GM19023 (cell line): ENCODE measurements at regions not wholly inside any gene's neighbourhood (a gene's known extent, or its start where the extent isn't known, plus 50 kb on each side); places are given as distances from the start of the nearest gene placed in this dataset.
A peak's percentile ranks its signal among the peaks of the same experiment; 100 is the strongest.
"Not testable (repeated sequence)": the region's sequence is repeated elsewhere in the genome, so short reads cannot be mapped to it uniquely, and the experiment has no call there.

ENCODE experiments used
- ATAC-seq: cut with Tn5 transposase; IDR thresholded peaks from one replicate; pipeline ENCODE4 v1.9.1; 2021; ENCODE audit warnings: mild to moderate bottlenecking, moderate library complexity; ENCODE audit not compliant: unreplicated experiment

GRCh38 chr5:97476852-97477534, 293.9 kb upstream of the RIOK2 start:
- no peak for ATAC-seq

DNA sequence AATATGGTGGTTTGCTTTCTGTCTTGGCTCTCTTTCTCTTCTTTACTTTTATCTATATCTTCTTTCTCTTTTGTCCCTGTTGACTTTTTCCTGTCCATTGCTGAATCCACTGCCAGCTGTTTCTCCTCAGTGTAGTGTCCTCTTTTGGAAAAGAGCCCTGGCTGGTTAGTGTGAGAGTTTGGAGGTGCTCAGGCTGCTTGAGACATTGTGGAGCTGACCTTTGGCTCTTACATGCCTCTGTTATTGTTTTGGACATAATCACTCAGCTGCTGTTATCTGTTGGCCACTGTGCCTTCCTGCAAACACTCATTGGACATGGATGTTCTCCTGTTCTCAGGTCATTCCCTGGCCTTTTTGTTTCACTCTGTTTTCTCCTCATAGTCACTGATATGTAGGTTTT, 295.4 kb upstream of the RIOK2 start:
- ATAC-seq = no peak

GRCh38 chr5:97480313-97480712, 297.3 kb upstream of the RIOK2 start:
- no peak for ATAC-seq

- ATAC-seq = no peak
These were observed 305.1 kb upstream of the RIOK2 start for GRCh38 chr5:97488126-97488668.

DNA sequence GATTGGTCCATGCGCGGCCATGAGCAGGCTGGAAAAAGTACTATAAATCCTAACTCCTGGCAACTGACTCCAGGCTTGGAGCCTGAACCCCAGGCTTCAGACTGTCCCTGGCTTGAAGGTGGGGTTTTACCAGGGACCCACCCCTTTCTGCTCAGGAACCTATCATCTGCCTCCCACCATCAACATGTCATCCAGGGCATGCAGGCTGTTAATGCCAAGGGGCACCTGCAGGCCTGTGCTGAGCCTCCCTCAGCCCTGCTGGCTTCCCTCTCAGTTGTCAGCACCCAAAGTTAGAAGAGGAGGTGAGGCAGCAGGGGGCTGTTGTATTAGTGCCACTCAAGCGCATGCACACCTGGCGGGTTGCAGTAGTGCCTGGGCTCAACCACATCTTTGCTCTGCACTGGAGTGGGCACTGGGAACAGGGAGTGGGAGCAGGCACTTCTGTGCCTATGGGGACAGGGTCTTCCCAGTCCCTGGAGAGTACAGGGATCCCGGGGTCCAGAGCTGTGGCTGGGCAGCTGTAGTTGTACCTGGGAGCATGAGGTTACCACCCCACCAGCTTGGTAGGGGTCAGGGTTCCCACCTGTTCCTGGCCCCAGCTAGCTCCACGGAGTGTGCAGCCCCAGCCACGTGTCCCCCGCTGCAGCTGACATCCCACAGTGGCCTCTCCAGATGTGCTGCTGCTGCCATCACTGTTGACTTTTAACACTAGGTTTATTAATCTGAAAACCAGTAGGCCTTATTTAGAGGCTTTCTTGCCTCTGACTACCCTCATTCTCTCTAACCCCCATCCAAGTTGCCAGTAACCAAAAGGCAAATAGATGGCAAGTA, 306.2 kb upstream of the RIOK2 start:
- no peak for ATAC-seq

GRCh38 chr5:97494465-97494864, 311.4 kb upstream of the RIOK2 start:
- ATAC-seq = no peak

DNA sequence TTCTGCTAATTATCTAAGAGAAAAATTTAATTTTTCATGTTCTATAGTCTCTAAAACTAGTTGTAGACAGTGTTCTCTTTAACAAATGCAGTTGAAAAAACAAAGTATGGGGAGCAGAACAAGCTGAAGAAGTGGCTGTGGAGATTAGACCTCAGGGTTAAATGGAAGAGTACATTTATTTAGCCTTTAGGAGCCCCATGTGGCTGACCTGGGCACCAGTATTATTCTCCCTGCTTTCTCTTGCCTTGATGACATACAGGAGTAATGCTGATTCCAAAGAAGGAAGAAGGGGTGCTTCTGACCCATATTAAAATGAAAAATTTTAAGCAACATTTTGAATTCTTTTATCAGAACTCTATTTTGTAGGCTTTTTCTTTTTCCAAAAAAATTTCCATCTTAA, 312.3 kb upstream of the RIOK2 start:
- ATAC-seq = no peak

- ATAC-seq = no peak
These were observed 313.0 kb upstream of the RIOK2 start for GRCh38 chr5:97496037-97496436.

- ATAC-seq = no peak
These were observed 315.6 kb upstream of the RIOK2 start for GRCh38 chr5:97498657-97499056.

DNA sequence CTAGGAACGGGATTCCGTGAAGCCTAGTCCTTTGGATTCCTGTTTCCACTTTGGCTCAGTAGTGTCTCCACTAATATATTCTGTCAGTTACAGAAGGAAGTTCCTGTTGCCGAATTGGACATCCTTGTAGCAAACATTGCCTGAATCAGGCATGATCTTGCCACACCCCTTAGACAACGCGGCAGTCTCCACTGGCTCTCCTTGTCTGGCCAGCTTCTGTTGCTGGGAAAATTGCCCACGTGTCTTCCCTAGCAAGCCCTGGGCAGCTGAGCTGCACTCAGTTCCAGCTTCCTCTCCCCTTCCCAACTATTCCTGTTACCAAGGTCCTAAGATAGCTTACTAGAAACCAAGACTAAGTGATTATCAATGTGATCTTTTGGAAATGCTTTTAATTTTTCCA, 316.6 kb upstream of the RIOK2 start:
- ATAC-seq = no peak

DNA sequence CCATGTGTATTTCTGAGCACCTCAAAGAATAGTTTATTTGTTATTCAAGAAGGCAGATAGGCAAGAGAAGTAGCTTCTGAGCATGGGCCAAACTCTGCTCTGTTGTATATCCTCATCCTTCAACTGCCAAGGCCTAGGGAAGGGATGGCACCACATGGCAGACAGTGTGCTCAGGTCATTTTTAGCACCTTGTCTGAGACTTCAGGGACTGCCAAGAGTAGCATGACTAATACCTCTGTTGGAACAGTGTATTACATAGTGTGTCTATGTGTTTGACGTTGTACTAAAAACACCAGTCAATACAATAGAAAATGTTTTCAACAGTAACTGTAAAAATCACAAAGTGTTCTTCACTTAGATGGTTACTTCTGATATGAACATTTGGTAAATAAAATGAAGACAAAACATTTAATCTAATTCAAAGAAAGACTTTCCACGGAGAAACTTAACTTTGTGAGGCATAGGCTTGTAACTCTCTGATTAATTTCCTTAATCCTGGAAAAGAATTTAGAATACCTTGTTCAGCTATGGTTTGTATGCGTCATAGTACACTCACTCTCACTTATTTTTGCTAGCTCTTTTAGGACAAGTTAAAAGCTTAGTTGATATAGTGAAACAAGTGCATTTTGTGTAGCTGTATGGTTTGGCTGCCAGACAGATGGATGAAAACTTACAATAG, 318.4 kb upstream of the RIOK2 start:
- ATAC-seq = no peak

DNA sequence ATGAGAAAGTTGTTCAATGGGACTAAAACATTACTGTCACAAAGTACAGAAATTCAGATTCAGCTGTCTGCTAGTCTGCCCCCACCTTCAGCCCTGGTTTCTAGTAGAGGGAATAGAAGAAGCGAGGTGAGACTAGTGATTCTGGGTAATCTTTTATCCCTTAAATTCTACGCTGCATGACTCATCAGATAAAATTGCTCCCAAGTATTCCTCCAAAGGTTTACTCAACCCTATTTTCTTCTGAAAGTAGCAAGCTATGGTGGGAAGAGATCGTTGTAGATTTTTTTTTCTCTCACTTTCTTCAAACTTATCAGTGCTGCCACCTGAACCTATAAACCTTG, 318.9 kb upstream of the RIOK2 start:
- no peak for ATAC-seq

DNA sequence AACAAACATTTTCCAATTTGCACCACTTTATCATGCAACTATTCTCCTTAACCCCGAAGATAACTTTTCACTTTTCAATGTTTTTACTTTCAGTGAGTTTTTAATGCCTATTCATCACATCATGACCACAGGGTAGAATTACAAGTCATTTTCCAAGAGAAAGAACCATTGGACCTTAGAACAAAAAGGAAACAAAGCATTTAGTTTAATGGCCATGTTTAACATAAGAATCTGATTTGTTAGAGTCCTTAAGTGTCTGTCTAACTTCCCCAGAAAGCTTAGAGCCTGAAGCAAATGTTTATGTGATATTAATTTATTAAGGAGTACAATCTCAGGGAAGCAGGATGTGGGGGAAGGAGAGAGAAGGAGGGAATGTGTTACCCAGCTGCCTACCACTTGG, 325.8 kb upstream of the RIOK2 start:
- no peak for ATAC-seq

GRCh38 chr5:97519565-97519964, 336.5 kb upstream of the RIOK2 start:
- not testable (repeated sequence) for ATAC-seq

- not testable (repeated sequence) for ATAC-seq
These were observed 340.3 kb upstream of the RIOK2 start for GRCh38 chr5:97523336-97523735.

DNA sequence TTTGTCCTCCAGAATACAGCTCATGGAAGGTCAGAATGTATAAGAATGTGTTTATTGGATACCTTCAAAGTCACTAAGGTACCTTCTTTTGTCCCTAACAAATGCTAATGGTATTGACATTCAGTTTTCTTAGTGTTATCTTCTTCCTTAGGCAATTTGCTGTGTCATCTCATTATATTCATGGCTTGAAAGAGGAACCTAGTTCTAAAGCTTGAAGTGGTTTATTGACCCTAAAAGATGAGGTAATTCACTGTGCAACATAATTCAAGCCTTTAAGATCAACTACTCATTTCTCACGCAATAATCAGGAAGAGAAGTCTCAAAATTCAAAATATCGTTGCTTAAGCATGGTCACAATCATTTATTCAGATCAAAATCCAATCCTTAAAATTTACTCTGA, 342.7 kb upstream of the RIOK2 start:
- ATAC-seq = no peak

DNA sequence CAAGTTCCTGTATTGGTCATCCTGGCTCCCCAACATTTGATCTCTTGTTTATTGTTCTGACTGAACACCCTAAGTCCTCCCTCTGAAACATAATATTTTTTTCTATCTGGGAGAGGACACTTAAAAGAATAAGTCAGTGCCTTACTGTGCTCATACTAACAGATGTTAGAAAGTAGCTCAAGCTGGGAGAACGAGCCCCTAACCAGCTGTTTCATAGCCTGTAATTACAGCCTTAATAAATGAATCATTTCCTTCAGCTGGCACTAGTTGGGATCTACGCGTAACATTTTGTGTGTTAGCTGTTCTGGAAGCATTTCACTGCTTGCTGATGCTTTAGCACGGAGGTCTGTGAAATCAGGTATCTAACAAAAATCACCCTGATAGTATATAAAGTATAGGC, 345.9 kb upstream of the RIOK2 start:
- ATAC-seq = no peak

- ATAC-seq = no peak
These were observed 346.4 kb upstream of the RIOK2 start for GRCh38 chr5:97529354-97529985.

DNA sequence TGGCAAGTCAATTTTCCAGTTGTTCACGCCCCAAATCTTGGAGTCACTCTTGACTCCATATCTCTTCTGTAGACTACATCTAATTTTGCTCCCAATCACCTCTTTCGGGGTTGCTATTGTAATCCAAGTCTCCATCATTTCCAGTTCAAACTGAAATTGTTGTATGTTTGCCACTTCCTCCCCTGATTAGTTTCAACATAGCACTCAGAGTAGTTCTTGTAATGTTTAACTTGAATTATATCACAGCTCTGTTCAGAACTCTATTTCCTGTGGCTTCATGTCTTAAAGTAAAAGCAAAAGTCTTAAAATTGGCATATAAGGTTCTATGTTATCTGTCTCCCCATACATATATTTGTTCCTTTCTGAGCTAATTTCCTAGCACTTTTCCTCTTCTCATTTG, 348.5 kb upstream of the RIOK2 start:
- ATAC-seq = peak; percentile 56

- peak; percentile 64 for ATAC-seq
These were observed 351.1 kb upstream of the RIOK2 start for GRCh38 chr5:97534166-97534565.

GRCh38 chr5:97536683-97537082, 353.6 kb upstream of the RIOK2 start:
- no peak for ATAC-seq
